ENCODE measurements at regions not wholly inside any gene's neighbourhood (a gene's known extent, or its start where the extent isn't known, plus 50 kb on each side); places are given as distances from the start of the nearest gene placed in this dataset.

DNA sequence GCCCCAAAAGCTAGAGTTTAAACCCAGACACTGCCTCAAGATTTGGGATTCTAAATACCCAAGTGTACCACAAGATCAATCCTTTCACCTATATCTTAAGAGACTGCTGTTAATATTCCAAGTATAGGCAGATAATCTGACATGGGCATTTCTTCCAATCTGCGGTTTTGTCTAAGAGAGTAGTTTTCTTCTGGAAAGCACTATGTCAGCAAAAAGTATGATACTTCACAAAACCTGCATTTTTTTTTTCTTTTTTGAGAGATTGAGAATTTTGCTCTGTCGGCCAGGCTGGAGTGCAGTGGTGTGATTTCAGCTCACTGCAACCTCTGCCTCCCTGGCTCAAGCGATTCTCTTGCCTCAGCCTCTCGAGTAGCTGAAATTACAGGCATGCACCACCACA, 190.7 kb upstream of the TYRP1 start:
- POLR2A ChIA-PET: no interaction called here
- TF ChIP-seq SCRT1 (tag by site-specific recombination; IDR thresholded peaks at IDR 0.05; ENCODE audit: borderline replicate concordance) (no peak), ZNF266 (tag by site-specific recombination; IDR thresholded peaks at IDR 0.05; ENCODE audit: low read depth) (no peak), ZNF335 (tag by site-specific recombination; conservative IDR thresholded peaks at IDR 0.05) (no peak), ZNF596 (tag by site-specific recombination; IDR thresholded peaks at IDR 0.05) (no peak), KLF16 (tag by site-specific recombination; IDR thresholded peaks at IDR 0.05) (no peak), ZNF341 (tag by site-specific recombination; IDR thresholded peaks at IDR 0.05; ENCODE audit: low read depth) (no peak), ZBTB8A (tag by site-specific recombination; IDR thresholded peaks at IDR 0.05) (no peak), ZNF214 (tag by site-specific recombination; IDR thresholded peaks at IDR 0.05; ENCODE audit: borderline replicate concordance) (no peak), ZNF140 (tag by site-specific recombination; IDR thresholded peaks at IDR 0.05) (no peak), ZNF16 (tag by site-specific recombination; IDR thresholded peaks at IDR 0.05; ENCODE audit: low read depth) (no peak), ZNF169 (tag by site-specific recombination; IDR thresholded peaks at IDR 0.05) (no peak), ZBTB21 (tag by site-specific recombination; IDR thresholded peaks at IDR 0.05) (no peak)
- TF ChIP-seq, protein P1, sequence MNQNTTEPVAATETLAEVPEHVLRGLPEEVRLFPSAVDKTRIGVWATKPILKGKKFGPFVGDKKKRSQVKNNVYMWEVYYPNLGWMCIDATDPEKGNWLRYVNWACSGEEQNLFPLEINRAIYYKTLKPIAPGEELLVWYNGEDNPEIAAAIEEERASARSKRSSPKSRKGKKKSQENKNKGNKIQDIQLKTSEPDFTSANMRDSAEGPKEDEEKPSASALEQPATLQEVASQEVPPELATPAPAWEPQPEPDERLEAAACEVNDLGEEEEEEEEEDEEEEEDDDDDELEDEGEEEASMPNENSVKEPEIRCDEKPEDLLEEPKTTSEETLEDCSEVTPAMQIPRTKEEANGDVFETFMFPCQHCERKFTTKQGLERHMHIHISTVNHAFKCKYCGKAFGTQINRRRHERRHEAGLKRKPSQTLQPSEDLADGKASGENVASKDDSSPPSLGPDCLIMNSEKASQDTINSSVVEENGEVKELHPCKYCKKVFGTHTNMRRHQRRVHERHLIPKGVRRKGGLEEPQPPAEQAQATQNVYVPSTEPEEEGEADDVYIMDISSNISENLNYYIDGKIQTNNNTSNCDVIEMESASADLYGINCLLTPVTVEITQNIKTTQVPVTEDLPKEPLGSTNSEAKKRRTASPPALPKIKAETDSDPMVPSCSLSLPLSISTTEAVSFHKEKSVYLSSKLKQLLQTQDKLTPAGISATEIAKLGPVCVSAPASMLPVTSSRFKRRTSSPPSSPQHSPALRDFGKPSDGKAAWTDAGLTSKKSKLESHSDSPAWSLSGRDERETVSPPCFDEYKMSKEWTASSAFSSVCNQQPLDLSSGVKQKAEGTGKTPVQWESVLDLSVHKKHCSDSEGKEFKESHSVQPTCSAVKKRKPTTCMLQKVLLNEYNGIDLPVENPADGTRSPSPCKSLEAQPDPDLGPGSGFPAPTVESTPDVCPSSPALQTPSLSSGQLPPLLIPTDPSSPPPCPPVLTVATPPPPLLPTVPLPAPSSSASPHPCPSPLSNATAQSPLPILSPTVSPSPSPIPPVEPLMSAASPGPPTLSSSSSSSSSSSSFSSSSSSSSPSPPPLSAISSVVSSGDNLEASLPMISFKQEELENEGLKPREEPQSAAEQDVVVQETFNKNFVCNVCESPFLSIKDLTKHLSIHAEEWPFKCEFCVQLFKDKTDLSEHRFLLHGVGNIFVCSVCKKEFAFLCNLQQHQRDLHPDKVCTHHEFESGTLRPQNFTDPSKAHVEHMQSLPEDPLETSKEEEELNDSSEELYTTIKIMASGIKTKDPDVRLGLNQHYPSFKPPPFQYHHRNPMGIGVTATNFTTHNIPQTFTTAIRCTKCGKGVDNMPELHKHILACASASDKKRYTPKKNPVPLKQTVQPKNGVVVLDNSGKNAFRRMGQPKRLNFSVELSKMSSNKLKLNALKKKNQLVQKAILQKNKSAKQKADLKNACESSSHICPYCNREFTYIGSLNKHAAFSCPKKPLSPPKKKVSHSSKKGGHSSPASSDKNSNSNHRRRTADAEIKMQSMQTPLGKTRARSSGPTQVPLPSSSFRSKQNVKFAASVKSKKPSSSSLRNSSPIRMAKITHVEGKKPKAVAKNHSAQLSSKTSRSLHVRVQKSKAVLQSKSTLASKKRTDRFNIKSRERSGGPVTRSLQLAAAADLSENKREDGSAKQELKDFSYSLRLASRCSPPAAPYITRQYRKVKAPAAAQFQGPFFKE (tag by site-specific recombination; IDR thresholded peaks at IDR 0.05; ENCODE audit: borderline replicate concordance): no peak
- TF ChIP-seq, protein P2, sequence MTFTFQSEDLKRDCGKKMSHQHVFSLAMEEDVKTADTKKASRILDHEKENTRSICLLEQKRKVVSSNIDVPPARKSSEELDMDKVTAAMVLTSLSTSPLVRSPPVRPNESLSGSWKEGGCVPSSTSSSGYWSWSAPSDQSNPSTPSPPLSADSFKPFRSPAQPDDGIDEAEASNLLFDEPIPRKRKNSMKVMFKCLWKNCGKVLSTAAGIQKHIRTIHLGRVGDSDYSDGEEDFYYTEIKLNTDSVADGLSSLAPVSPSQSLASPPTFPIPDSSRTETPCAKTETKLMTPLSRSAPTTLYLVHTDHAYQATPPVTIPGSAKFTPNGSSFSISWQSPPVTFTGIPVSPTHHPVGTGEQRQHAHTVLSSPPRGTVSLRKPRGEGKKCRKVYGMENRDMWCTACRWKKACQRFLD (tag by site-specific recombination; IDR thresholded peaks at IDR 0.05): no peak
- TF ChIP-seq, protein P3, sequence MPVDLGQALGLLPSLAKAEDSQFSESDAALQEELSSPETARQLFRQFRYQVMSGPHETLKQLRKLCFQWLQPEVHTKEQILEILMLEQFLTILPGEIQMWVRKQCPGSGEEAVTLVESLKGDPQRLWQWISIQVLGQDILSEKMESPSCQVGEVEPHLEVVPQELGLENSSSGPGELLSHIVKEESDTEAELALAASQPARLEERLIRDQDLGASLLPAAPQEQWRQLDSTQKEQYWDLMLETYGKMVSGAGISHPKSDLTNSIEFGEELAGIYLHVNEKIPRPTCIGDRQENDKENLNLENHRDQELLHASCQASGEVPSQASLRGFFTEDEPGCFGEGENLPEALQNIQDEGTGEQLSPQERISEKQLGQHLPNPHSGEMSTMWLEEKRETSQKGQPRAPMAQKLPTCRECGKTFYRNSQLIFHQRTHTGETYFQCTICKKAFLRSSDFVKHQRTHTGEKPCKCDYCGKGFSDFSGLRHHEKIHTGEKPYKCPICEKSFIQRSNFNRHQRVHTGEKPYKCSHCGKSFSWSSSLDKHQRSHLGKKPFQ (tag by site-specific recombination; IDR thresholded peaks at IDR 0.05): no peak
- TF ChIP-seq, protein P4, sequence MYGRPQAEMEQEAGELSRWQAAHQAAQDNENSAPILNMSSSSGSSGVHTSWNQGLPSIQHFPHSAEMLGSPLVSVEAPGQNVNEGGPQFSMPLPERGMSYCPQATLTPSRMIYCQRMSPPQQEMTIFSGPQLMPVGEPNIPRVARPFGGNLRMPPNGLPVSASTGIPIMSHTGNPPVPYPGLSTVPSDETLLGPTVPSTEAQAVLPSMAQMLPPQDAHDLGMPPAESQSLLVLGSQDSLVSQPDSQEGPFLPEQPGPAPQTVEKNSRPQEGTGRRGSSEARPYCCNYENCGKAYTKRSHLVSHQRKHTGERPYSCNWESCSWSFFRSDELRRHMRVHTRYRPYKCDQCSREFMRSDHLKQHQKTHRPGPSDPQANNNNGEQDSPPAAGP (tag by site-specific recombination; IDR thresholded peaks at IDR 0.05): no peak
- TF ChIP-seq, protein P5, sequence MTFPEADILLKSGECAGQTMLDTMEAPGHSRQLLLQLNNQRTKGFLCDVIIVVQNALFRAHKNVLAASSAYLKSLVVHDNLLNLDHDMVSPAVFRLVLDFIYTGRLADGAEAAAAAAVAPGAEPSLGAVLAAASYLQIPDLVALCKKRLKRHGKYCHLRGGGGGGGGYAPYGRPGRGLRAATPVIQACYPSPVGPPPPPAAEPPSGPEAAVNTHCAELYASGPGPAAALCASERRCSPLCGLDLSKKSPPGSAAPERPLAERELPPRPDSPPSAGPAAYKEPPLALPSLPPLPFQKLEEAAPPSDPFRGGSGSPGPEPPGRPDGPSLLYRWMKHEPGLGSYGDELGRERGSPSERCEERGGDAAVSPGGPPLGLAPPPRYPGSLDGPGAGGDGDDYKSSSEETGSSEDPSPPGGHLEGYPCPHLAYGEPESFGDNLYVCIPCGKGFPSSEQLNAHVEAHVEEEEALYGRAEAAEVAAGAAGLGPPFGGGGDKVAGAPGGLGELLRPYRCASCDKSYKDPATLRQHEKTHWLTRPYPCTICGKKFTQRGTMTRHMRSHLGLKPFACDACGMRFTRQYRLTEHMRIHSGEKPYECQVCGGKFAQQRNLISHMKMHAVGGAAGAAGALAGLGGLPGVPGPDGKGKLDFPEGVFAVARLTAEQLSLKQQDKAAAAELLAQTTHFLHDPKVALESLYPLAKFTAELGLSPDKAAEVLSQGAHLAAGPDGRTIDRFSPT (tag by site-specific recombination; IDR thresholded peaks at IDR 0.05): no peak
- H3K36me3 ChIP-seq (ENCODE audit: control insufficient read depth in 2 of 2, insufficient read depth in 1 of 2, low read length in 2 of 2): no peaks in the 10 kb centered on the region
- CTCF ChIA-PET: no interaction called here
- no peak overlapping the region for H3K4me3 ChIP-seq (ENCODE audit: low read depth, low read length)
- H3K4me1 ChIP-seq (ENCODE audit: control insufficient read depth, insufficient read depth, low read length): no peaks in the 10 kb centered on the region
- H3K27ac ChIP-seq (ENCODE audit: extremely low read depth, low read depth, low read length): no peak overlapping the region
- H3K9me3 ChIP-seq (ENCODE audit: control insufficient read depth, insufficient read depth, low read depth, low read length): no peaks in the 10 kb centered on the region

Data from HEK293 (cell line).